Neuronal stem cell (in vitro differentiated cells): ENCODE measurements at regions not wholly inside any gene's neighbourhood (a gene's known extent, or its start where the extent isn't known, plus 50 kb on each side); places are given as distances from the start of the nearest gene placed in this dataset.

Source experiments
- DNase-seq: peaks from one replicate; pipeline ENCODE4 v3.0.0-alpha.2; 2013; ENCODE audit warnings: low spot score
- H2AFZ ChIP-seq: one replicate; pipeline ENCODE4 v1.6.1; 2013; ENCODE audit warnings: mild to moderate bottlenecking, low read length, inconsistent platforms
- H2AK5ac ChIP-seq: 2 replicates; pipeline ENCODE4 v1.6.1; 2013; ENCODE audit warnings: low read depth, mild to moderate bottlenecking, inconsistent platforms, low read length, moderate library complexity, mixed read lengths
- H2BK120ac ChIP-seq: 2 replicates; pipeline ENCODE4 v1.6.1; 2013; ENCODE audit warnings: low read depth, mild to moderate bottlenecking, inconsistent platforms, low read length, moderate library complexity, mixed read lengths
- H2BK12ac ChIP-seq: one replicate; pipeline ENCODE4 v1.6.1; 2013; ENCODE audit warnings: low read length, inconsistent platforms
- H2BK15ac ChIP-seq: 2 replicates; pipeline ENCODE4 v1.6.1; 2013; ENCODE audit warnings: mild to moderate bottlenecking, low read length, inconsistent platforms, mixed read lengths
- H2BK5ac ChIP-seq: one replicate; pipeline ENCODE4 v1.6.1; 2013; ENCODE audit warnings: inconsistent platforms, mild to moderate bottlenecking, low read length, moderate library complexity
- H3K14ac ChIP-seq: one replicate; pipeline ENCODE4 v1.6.1; 2013; ENCODE audit warnings: low read length, inconsistent platforms
- H3K18ac ChIP-seq: 2 replicates; pipeline ENCODE4 v1.6.1; 2013; ENCODE audit warnings: low read length, inconsistent platforms
- H3K23ac ChIP-seq: 2 replicates; pipeline ENCODE4 v1.6.1; 2013; ENCODE audit warnings: low read depth, mild to moderate bottlenecking, mixed read lengths, low read length, inconsistent platforms; ENCODE audit not compliant: poor library complexity
- H3K27ac ChIP-seq: replicated peaks from 3 replicates; pipeline ENCODE4 v1.5.1; 2013; ENCODE audit warnings: low read length, inconsistent platforms
- H3K27me3 ChIP-seq, 3 experiments: 2 replicates each; pipeline ENCODE4 v1.6.1; 2013; ENCODE audit warnings: low read length in 3 of 3, mild to moderate bottlenecking in 2 of 3, inconsistent platforms in 1 of 3, low read depth in 1 of 3, mixed read lengths in 1 of 3, moderate library complexity in 1 of 3; ENCODE audit not compliant: control insufficient read depth in 3 of 3, insufficient read depth in 3 of 3
- H3K36me3 ChIP-seq, 2 donors: replicated peaks in 1 of 2; 2 replicates each; pipeline ENCODE4 v1.6.1; 2013; ENCODE audit warnings: low read length in 2 of 2; ENCODE audit not compliant: control insufficient read depth in 2 of 2, insufficient read depth in 2 of 2
- H3K4ac ChIP-seq: 2 replicates; pipeline ENCODE4 v1.6.1; 2013; ENCODE audit warnings: inconsistent platforms, mild to moderate bottlenecking, low read length, moderate library complexity
- H3K4me1 ChIP-seq, 2 donors: 1 replicate in 1 of 2; 2 replicates in 1 of 2; pipeline ENCODE4 v1.6.1; 2013; ENCODE audit warnings: low read length in 2 of 2, low read depth in 1 of 2; ENCODE audit not compliant: control insufficient read depth in 2 of 2, insufficient read depth in 1 of 2
- H3K4me2 ChIP-seq: one replicate; pipeline ENCODE4 v1.6.1; 2013; ENCODE audit warnings: mild to moderate bottlenecking, low read length, inconsistent platforms; ENCODE audit not compliant: insufficient read depth, poor library complexity, severe bottlenecking
- H3K4me3 ChIP-seq, 2 donors: 2 replicates each; pipeline ENCODE4 v1.5.1; 2013; ENCODE audit warnings: low read length in 2 of 2, mild to moderate bottlenecking in 2 of 2, inconsistent platforms in 1 of 2, moderate library complexity in 1 of 2
- H3K79me1 ChIP-seq: one replicate; pipeline ENCODE4 v1.6.1; 2013; ENCODE audit warnings: low read depth, mild to moderate bottlenecking, inconsistent platforms, low read length, moderate library complexity
- H3K9ac ChIP-seq: one replicate; pipeline ENCODE4 v1.6.1; 2013; ENCODE audit warnings: mild to moderate bottlenecking, low read depth, low read length, inconsistent platforms; ENCODE audit not compliant: poor library complexity
- H3K9me3 ChIP-seq, 2 donors: replicated peaks in 1 of 2; 2 replicates each; pipeline versions ENCODE3 to v1.6.1; 2013; ENCODE audit warnings: low read length in 2 of 2, mild to moderate bottlenecking in 2 of 2, inconsistent platforms in 1 of 2, low read depth in 1 of 2, mixed read lengths in 1 of 2, moderate library complexity in 1 of 2; ENCODE audit not compliant: control insufficient read depth in 2 of 2, insufficient read depth in 1 of 2
- H4K8ac ChIP-seq: one replicate; pipeline ENCODE4 v1.6.1; 2013; ENCODE audit warnings: low read depth, mild to moderate bottlenecking, inconsistent platforms, low read length, moderate library complexity
- H4K91ac ChIP-seq: one replicate; pipeline ENCODE4 v1.6.1; 2013; ENCODE audit warnings: low read length, low read depth, mild to moderate bottlenecking, inconsistent platforms; ENCODE audit not compliant: poor library complexity
- WGBS, 2 donors: extraction: QIAGEN DNeasy Blood & Tissue Kit; methylation state at CpG; one replicate each; pipeline ENCODE4 v1.1.7; 2013; ENCODE audit warnings: missing lambda C conversion rate in 2 of 2, mixed read lengths in 1 of 2; ENCODE audit not compliant: insufficient read length in 2 of 2, insufficient replicate concordance in 1 of 2; ENCODE audit errors: extremely low coverage in 2 of 2; 5-methylcytosine and 5-hydroxymethylcytosine counted together

- peaks cover 1 to 6% of the 10 kb centered on the region in 2 donors for H3K4me1 ChIP-seq
- no peak overlapping the region for H3K18ac ChIP-seq
- no peak overlapping the region for H2BK5ac ChIP-seq
- no peak overlapping the region for H3K4me2 ChIP-seq
- H3K27ac ChIP-seq, result no peak overlapping the region
- H3K4me3 ChIP-seq, result no peak overlapping the region
- H2AK5ac ChIP-seq, result no peak overlapping the region
- no CpG with 5 or more reads among the region's 10 CpGs for WGBS, 2 donors
- no peak overlapping the region for H3K14ac ChIP-seq
- no peak overlapping the region for H3K23ac ChIP-seq
- no peak overlapping the region for H2BK120ac ChIP-seq
- H3K4ac ChIP-seq, result no peak overlapping the region
- H3K27me3 ChIP-seq, result peaks cover 0 to 6% (median 0%) of the 10 kb centered on the region in 3 experiments
- no peak overlapping the region for H2BK12ac ChIP-seq
- no peak overlapping the region for H3K9ac ChIP-seq
- H2AFZ ChIP-seq, result no peak overlapping the region
- H3K79me1 ChIP-seq, result no peaks in the 10 kb centered on the region
- no peak overlapping the region for H4K91ac ChIP-seq
- no peaks in the 10 kb centered on the region for H3K36me3 ChIP-seq
- H3K9me3 ChIP-seq, result no peaks in the 10 kb centered on the region
- H4K8ac ChIP-seq, result no peak overlapping the region
- DNase-seq, result no peak
- no peak overlapping the region for H2BK15ac ChIP-seq
Observed at GRCh38 chr14:65850429-65851135, 438.1 kb downstream of the FUT8 start.

- H2BK5ac ChIP-seq, result no peak overlapping the region
- H2BK120ac ChIP-seq, result no peak overlapping the region
- H3K27me3 ChIP-seq, result peaks cover 0 to 6% (median 0%) of the 10 kb centered on the region in 3 experiments
- no peak overlapping the region for H3K18ac ChIP-seq
- H3K4ac ChIP-seq, result no peak overlapping the region
- H3K9me3 ChIP-seq, result no peaks in the 10 kb centered on the region
- no peak overlapping the region for H3K27ac ChIP-seq
- no peak overlapping the region for H3K9ac ChIP-seq
- no peak overlapping the region for H4K91ac ChIP-seq
- no peak overlapping the region for H2AFZ ChIP-seq
- H3K4me2 ChIP-seq, result no peak overlapping the region
- H3K4me3 ChIP-seq, result no peak overlapping the region
- no peaks in the 10 kb centered on the region for H3K79me1 ChIP-seq
- H2BK15ac ChIP-seq, result no peak overlapping the region
- H3K36me3 ChIP-seq, result no peaks in the 10 kb centered on the region
- no peak overlapping the region for H3K23ac ChIP-seq
- H4K8ac ChIP-seq, result no peak overlapping the region
- no peak overlapping the region for H3K14ac ChIP-seq
- no CpG with 5 or more reads among the region's 2 CpGs for WGBS, 2 donors
- H2AK5ac ChIP-seq, result no peak overlapping the region
- H2BK12ac ChIP-seq, result no peak overlapping the region
- peaks cover 0 to 1% of the 10 kb centered on the region in 2 donors for H3K4me1 ChIP-seq
- no peak for DNase-seq
Observed at GRCh38 chr14:65852689-65853088, 440.2 kb downstream of the FUT8 start.

DNA sequence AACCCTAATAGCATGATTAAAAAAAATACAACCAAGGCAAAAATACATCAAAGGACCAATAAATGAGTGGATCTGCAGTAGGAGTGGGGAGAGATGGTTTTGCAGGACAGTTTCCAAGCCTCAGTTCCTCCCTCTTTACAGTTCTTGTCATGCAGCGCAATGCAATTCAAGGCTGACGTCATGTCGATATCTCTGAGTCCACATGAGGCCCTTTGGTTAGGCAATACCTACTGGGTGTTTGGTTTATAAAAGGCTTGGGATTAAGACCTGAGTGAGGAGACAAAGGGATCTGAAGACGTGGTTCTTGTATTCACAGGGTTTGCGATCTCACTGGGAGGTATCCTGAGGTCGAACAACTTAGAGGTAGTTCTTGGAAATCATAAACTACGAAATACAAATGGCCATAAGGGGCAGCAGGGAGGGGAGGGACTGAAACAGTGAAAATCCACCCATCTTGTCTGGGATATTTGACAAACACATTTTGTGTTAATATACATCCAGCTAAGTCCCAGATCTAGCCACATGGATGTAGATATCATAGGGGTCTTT lies 441.0 kb downstream of the FUT8 start:
- H3K14ac ChIP-seq, result no peak overlapping the region
- no peak for DNase-seq
- H4K91ac ChIP-seq, result no peak overlapping the region
- no peak overlapping the region for H3K4me2 ChIP-seq
- H2BK15ac ChIP-seq, result no peak overlapping the region
- H3K9me3 ChIP-seq, result no peaks in the 10 kb centered on the region
- no CpG with 5 or more reads among the region's 7 CpGs for whole genome bisulfite sequencing, 2 donors
- no peak overlapping the region for H3K23ac ChIP-seq
- H3K4ac ChIP-seq, result no peak overlapping the region
- H3K36me3 ChIP-seq, result no peaks in the 10 kb centered on the region
- H2AK5ac ChIP-seq, result no peak overlapping the region
- H3K18ac ChIP-seq, result no peak overlapping the region
- no peak overlapping the region for H3K27ac ChIP-seq
- no peak overlapping the region for H3K4me3 ChIP-seq
- no peak overlapping the region for H2AFZ ChIP-seq
- no peaks in the 10 kb centered on the region for H3K79me1 ChIP-seq
- H2BK5ac ChIP-seq, result no peak overlapping the region
- peaks cover 0 to 6% (median 0%) of the 10 kb centered on the region in 3 experiments for H3K27me3 ChIP-seq
- H3K4me1 ChIP-seq, result peaks cover 0 to 1% of the 10 kb centered on the region in 2 donors
- no peak overlapping the region for H2BK12ac ChIP-seq
- no peak overlapping the region for H4K8ac ChIP-seq
- no peak overlapping the region for H3K9ac ChIP-seq
- no peak overlapping the region for H2BK120ac ChIP-seq

DNA sequence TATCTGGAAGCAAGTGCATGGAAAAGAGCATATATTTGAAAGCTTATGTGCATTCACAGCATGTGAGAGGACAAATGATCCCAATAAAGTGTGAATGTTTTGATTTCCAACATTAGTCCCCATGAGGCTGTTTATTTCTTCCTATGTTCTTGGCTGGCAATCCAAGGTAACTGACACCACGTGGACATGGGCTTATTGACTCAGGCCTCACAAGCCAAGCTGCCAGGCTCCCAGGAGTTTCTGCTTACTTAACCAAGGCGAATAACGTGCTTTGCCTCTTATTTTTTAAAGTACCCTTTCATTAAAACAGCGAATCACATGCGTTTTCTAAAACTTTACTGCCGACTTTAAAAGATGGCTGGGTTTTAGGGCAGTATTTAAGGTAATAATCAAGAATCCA lies 441.7 kb downstream of the FUT8 start:
- H3K14ac ChIP-seq, result no peak overlapping the region
- H2BK5ac ChIP-seq, result no peak overlapping the region
- no peak overlapping the region for H4K8ac ChIP-seq
- H2BK120ac ChIP-seq, result no peak overlapping the region
- no peak overlapping the region for H2AK5ac ChIP-seq
- peaks cover 0 to 6% (median 0%) of the 10 kb centered on the region in 3 experiments for H3K27me3 ChIP-seq
- no peaks in the 10 kb centered on the region for H3K79me1 ChIP-seq
- no CpG with 5 or more reads among the region's 6 CpGs for WGBS, 2 donors
- no peaks in the 10 kb centered on the region for H3K36me3 ChIP-seq
- no peak overlapping the region for H3K23ac ChIP-seq
- H3K18ac ChIP-seq, result no peak overlapping the region
- no peak overlapping the region for H3K4me3 ChIP-seq
- no peak overlapping the region for H2BK15ac ChIP-seq
- no peak overlapping the region for H3K4ac ChIP-seq
- no peak overlapping the region for H3K4me2 ChIP-seq
- no peak overlapping the region for H2BK12ac ChIP-seq
- H4K91ac ChIP-seq, result no peak overlapping the region
- H3K27ac ChIP-seq, result no peak overlapping the region
- H3K4me1 ChIP-seq, result no peaks in the 10 kb centered on the region
- H2AFZ ChIP-seq, result no peak overlapping the region
- H3K9me3 ChIP-seq, result no peaks in the 10 kb centered on the region
- DNase-seq, result no peak
- H3K9ac ChIP-seq, result no peak overlapping the region
